Activated CD8-positive, alpha-beta memory T cell treated with anti-CD3 and anti-CD28 coated beads, Interleukin-2, amount 10 ng/mL, durations not matched to agents 7 days and 5 days (primary cell): ENCODE measurements at regions not wholly inside any gene's neighbourhood (a gene's known extent, or its start where the extent isn't known, plus 50 kb on each side); places are given as distances from the start of the nearest gene placed in this dataset.

Experiments used
- ATAC-seq: fragments of 150-1000 bp; cut with Tn5 transposase; one replicate; pipeline ENCODE4 v1.10.0; 2021; ENCODE audit warnings: moderate library complexity
- CTCF ChIA-PET: fragments of 350-600 bp; sonication (Branson Sonifier 250); formaldehyde crosslinking; loops from one replicate; lab custom pipeline; 2021; ENCODE audit warnings: antibody characterized with exemption; lab: Charles Lee
- DNase-seq: peaks from one replicate; pipeline ENCODE4 v3.0.0-alpha.2; 2020
- H3K27ac Mint-ChIP-seq: one replicate; pipeline ENCODE4 v1.8.0; 2021; ENCODE audit warnings: mild to moderate bottlenecking, mixed read lengths
- H3K27me3 Mint-ChIP-seq: one replicate; pipeline ENCODE4 v1.8.0; 2021; ENCODE audit warnings: mixed read lengths
- H3K36me3 Mint-ChIP-seq: one replicate; pipeline ENCODE4 v1.8.0; 2021; ENCODE audit warnings: mild to moderate bottlenecking, mixed read lengths
- H3K4me1 Mint-ChIP-seq: one replicate; pipeline ENCODE4 v1.8.0; 2021; ENCODE audit warnings: mixed read lengths
- H3K4me3 Mint-ChIP-seq: one replicate; pipeline ENCODE4 v1.8.0; 2021; ENCODE audit warnings: mild to moderate bottlenecking, moderate library complexity, mixed read lengths
- H3K9me3 Mint-ChIP-seq: one replicate; pipeline ENCODE4 v1.8.0; 2022; ENCODE audit warnings: low read depth, mixed read lengths

- no peak for ATAC-seq
- Mint-ChIP-seq H3K9me3 (no peaks in the 10 kb centered on the region), H3K27ac (no peak overlapping the region), H3K4me3 (no peak overlapping the region), H3K36me3 (no peaks in the 10 kb centered on the region), H3K27me3 (no peaks in the 10 kb centered on the region), H3K4me1 (no peaks in the 10 kb centered on the region)
- no peak for DNase-seq
- CTCF ChIA-PET: no interaction called here
Measured at GRCh38 chr10:58982470-58983239, 193.8 kb upstream of the PHYHIPL start.

- Mint-ChIP-seq H3K4me3 (no peak overlapping the region), H3K4me1 (no peaks in the 10 kb centered on the region), H3K27ac (no peak overlapping the region), H3K36me3 (no peaks in the 10 kb centered on the region), H3K27me3 (no peaks in the 10 kb centered on the region), H3K9me3 (no peaks in the 10 kb centered on the region)
- DNase-seq (no peak), ATAC-seq (no peak)
- CTCF ChIA-PET: no interaction called here
Measured at GRCh38 chr10:58985216-58985615, 191.2 kb upstream of the PHYHIPL start.

- H3K27ac Mint-ChIP-seq: no peak overlapping the region
- CTCF ChIA-PET: no interaction called here
- no peaks in the 10 kb centered on the region for H3K9me3 Mint-ChIP-seq
- H3K4me3 Mint-ChIP-seq: no peak overlapping the region
- H3K27me3 Mint-ChIP-seq: no peaks in the 10 kb centered on the region
- no peaks in the 10 kb centered on the region for H3K4me1 Mint-ChIP-seq
- no peak for ATAC-seq
- no peaks in the 10 kb centered on the region for H3K36me3 Mint-ChIP-seq
- DNase-seq: no peak
Measured at GRCh38 chr10:58989486-58990039, 186.9 kb upstream of the PHYHIPL start.

- Mint-ChIP-seq H3K4me3 (no peak overlapping the region), H3K27ac (no peak overlapping the region), H3K9me3 (no peaks in the 10 kb centered on the region), H3K27me3 (no peaks in the 10 kb centered on the region), H3K36me3 (no peaks in the 10 kb centered on the region), H3K4me1 (no peaks in the 10 kb centered on the region)
- no peak for ATAC-seq
- no peak for DNase-seq
- CTCF ChIA-PET: no interaction called here
Measured at GRCh38 chr10:58990693-58991092, 185.8 kb upstream of the PHYHIPL start.

GRCh38 chr10:58991856-58992255, 184.6 kb upstream of the PHYHIPL start:
- ATAC-seq (no peak), DNase-seq (no peak)
- Mint-ChIP-seq H3K4me1 (no peaks in the 10 kb centered on the region), H3K4me3 (no peak overlapping the region), H3K27ac (no peak overlapping the region), H3K9me3 (no peaks in the 10 kb centered on the region), H3K36me3 (no peaks in the 10 kb centered on the region), H3K27me3 (no peaks in the 10 kb centered on the region)
- CTCF ChIA-PET: no interaction called here

- CTCF ChIA-PET: interaction anchor here (0.9 kb wide), 1 partner anchor 22 kb away, joined by 3 read pairs; no protein-coding TSS in a partner anchor
- Mint-ChIP-seq H3K27me3 (no peaks in the 10 kb centered on the region), H3K4me1 (no peaks in the 10 kb centered on the region), H3K4me3 (no peak overlapping the region), H3K27ac (no peak overlapping the region), H3K9me3 (no peaks in the 10 kb centered on the region), H3K36me3 (no peaks in the 10 kb centered on the region)
- DNase-seq (no peak), ATAC-seq (no peak)
Measured at GRCh38 chr10:58992830-58993460, 183.5 kb upstream of the PHYHIPL start.

- Mint-ChIP-seq H3K27ac (no peak overlapping the region), H3K9me3 (no peaks in the 10 kb centered on the region), H3K4me3 (no peak overlapping the region), H3K36me3 (no peaks in the 10 kb centered on the region), H3K27me3 (no peaks in the 10 kb centered on the region), H3K4me1 (no peaks in the 10 kb centered on the region)
- no peak for ATAC-seq
- CTCF ChIA-PET: interaction anchor here (0.9 kb wide), 1 partner anchor 23 kb away, joined by 3 read pairs; no protein-coding TSS in a partner anchor
- DNase-seq: no peak
Measured at GRCh38 chr10:58993480-58994221, 182.8 kb upstream of the PHYHIPL start.

GRCh38 chr10:58994226-58995057, 182.0 kb upstream of the PHYHIPL start:
- H3K27ac Mint-ChIP-seq: no peak overlapping the region
- no peak overlapping the region for H3K4me3 Mint-ChIP-seq
- H3K36me3 Mint-ChIP-seq: no peaks in the 10 kb centered on the region
- no peak for ATAC-seq
- no peaks in the 10 kb centered on the region for H3K4me1 Mint-ChIP-seq
- CTCF ChIA-PET: no interaction called here
- DNase-seq: no peak
- no peaks in the 10 kb centered on the region for H3K27me3 Mint-ChIP-seq
- H3K9me3 Mint-ChIP-seq: no peaks in the 10 kb centered on the region

GRCh38 chr10:58995058-58995596, 181.3 kb upstream of the PHYHIPL start:
- H3K36me3 Mint-ChIP-seq: no peaks in the 10 kb centered on the region

GRCh38 chr10:58996063-58996462, 180.4 kb upstream of the PHYHIPL start:
- Mint-ChIP-seq H3K27me3 (no peaks in the 10 kb centered on the region), H3K27ac (no peak overlapping the region), H3K9me3 (no peaks in the 10 kb centered on the region), H3K4me3 (no peak overlapping the region), H3K4me1 (no peaks in the 10 kb centered on the region), H3K36me3 (no peaks in the 10 kb centered on the region)
- DNase-seq: no peak
- no peak for ATAC-seq
- CTCF ChIA-PET: interaction anchor here (1.2 kb wide), 1 partner anchor 17 kb away, joined by 3 read pairs; no protein-coding TSS in a partner anchor

More at GRCh38 chr10:58995058-58995596, 181.3 kb upstream of the PHYHIPL start:
- no peaks in the 10 kb centered on the region for H3K4me1 Mint-ChIP-seq
- CTCF ChIA-PET: interaction anchor here (1.2 kb wide), 1 partner anchor 18 kb away, joined by 3 read pairs; no protein-coding TSS in a partner anchor
- H3K9me3 Mint-ChIP-seq: no peaks in the 10 kb centered on the region
- no peak for DNase-seq
- H3K27ac Mint-ChIP-seq: no peak overlapping the region
- no peaks in the 10 kb centered on the region for H3K27me3 Mint-ChIP-seq
- H3K4me3 Mint-ChIP-seq: no peak overlapping the region
- ATAC-seq: no peak

- Mint-ChIP-seq H3K4me1 (no peaks in the 10 kb centered on the region), H3K36me3 (no peaks in the 10 kb centered on the region), H3K4me3 (no peak overlapping the region), H3K9me3 (no peaks in the 10 kb centered on the region), H3K27me3 (no peaks in the 10 kb centered on the region), H3K27ac (no peak overlapping the region)
- DNase-seq: no peak
- no peak for ATAC-seq
- CTCF ChIA-PET: no interaction called here
Measured at GRCh38 chr10:58996866-58997265, 179.6 kb upstream of the PHYHIPL start.

- Mint-ChIP-seq H3K36me3 (no peaks in the 10 kb centered on the region), H3K27me3 (no peaks in the 10 kb centered on the region), H3K9me3 (no peaks in the 10 kb centered on the region), H3K27ac (no peak overlapping the region), H3K4me3 (no peak overlapping the region), H3K4me1 (no peaks in the 10 kb centered on the region)
- DNase-seq (no peak), ATAC-seq (no peak)
- CTCF ChIA-PET: no interaction called here
Measured at GRCh38 chr10:58998924-58999713, 177.3 kb upstream of the PHYHIPL start.
